ENCODE measurements at regions not wholly inside any gene's neighbourhood (a gene's known extent, or its start where the extent isn't known, plus 50 kb on each side); places are given as distances from the start of the nearest gene placed in this dataset.

DNA sequence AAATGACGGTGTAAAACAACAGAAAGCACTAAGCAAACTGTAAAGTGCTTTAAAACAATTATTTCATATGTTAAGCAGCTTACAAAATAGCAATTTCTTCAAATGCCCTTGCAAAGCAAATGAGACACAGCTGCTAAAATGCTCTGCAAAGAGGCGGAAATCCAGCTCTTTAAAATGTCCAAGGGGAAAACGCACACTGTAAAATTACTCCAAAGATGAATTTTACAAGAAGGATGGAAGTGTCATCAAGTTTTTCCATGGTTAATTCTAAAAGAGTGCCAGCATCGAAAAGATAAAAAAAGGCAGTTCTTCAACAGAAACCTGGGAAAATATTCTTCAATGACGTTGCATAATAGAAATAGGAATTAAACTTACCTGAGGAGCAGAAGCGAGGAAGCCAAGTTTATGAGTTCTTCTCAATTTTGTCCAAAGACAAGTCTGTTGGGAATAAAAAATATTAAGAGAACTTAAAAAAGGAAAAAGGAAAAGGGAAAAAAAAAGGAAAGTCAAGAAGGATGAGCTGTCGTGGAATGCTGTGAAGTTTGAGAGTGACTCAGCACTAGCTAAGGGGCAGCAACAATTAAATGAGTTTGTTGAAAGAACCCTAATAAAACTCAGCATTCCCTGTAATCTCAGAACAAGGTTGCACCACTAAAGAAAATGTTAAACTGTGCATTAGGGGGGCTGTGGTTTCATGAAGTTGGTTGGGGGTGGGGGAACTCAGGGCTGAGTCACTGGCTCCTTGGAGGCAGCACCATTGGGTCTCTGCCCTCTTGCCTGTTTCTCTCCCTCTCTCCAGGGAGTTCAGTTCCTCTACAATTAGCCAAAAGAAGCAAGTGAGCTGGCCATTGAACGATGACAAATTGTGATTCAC is 64.2 kb upstream of the BLID start:
- TF ChIP-seq GATA2 (IDR thresholded peaks at IDR 0.05; ENCODE audit: low read depth, low read length) (no peak), GATA3 (IDR thresholded peaks at IDR 0.05; ENCODE audit: low read depth, low read length) (no peak)

GRCh38 chr11:122178795-122179194 is 62.8 kb upstream of the BLID start:
- TF ChIP-seq GATA2 (IDR thresholded peaks at IDR 0.05; ENCODE audit: low read depth, low read length) = no peak
- no peak for TF ChIP-seq GATA3 (IDR thresholded peaks at IDR 0.05; ENCODE audit: low read depth, low read length)

GRCh38 chr11:122177238-122177637 is 61.2 kb upstream of the BLID start:
- TF ChIP-seq GATA2 (IDR thresholded peaks at IDR 0.05; ENCODE audit: low read depth, low read length) (no peak), GATA3 (IDR thresholded peaks at IDR 0.05; ENCODE audit: low read depth, low read length) (no peak)

- TF ChIP-seq GATA2 (IDR thresholded peaks at IDR 0.05; ENCODE audit: low read depth, low read length) (no peak), GATA3 (IDR thresholded peaks at IDR 0.05; ENCODE audit: low read depth, low read length) (no peak)
These were observed 60.6 kb upstream of the BLID start for GRCh38 chr11:122176651-122177050.

- TF ChIP-seq GATA2 (IDR thresholded peaks at IDR 0.05; ENCODE audit: low read depth, low read length) = no peak
- TF ChIP-seq GATA3 (IDR thresholded peaks at IDR 0.05; ENCODE audit: low read depth, low read length) = no peak
These were observed 59.3 kb upstream of the BLID start for GRCh38 chr11:122175306-122175705.

DNA sequence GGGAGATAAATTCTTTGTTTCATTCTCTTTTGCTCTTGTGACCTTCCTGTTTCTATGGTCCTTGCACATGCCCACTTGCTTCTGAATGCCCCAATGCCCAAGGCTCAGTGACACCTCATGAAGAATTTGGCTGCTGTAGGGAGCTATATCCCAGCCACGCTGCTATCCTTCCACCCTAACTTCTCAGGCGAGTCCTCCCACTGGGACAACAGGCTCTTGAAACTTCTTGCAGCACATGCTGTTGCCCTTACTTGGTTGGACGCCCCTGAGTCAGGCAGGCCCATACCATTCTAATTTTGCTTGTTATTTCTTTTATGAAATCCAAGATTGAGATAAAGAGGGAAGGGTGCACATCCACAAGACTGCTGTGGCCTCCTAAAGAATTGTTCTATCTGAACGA is 57.6 kb upstream of the BLID start:
- TF ChIP-seq GATA3 (IDR thresholded peaks at IDR 0.05; ENCODE audit: low read depth, low read length) (no peak), GATA2 (IDR thresholded peaks at IDR 0.05; ENCODE audit: low read depth, low read length) (no peak)

GRCh38 chr11:122173074-122173450 is 57.0 kb upstream of the BLID start:
- no peak for TF ChIP-seq GATA2 (IDR thresholded peaks at IDR 0.05; ENCODE audit: low read depth, low read length)
- no peak for TF ChIP-seq GATA3 (IDR thresholded peaks at IDR 0.05; ENCODE audit: low read depth, low read length)

DNA sequence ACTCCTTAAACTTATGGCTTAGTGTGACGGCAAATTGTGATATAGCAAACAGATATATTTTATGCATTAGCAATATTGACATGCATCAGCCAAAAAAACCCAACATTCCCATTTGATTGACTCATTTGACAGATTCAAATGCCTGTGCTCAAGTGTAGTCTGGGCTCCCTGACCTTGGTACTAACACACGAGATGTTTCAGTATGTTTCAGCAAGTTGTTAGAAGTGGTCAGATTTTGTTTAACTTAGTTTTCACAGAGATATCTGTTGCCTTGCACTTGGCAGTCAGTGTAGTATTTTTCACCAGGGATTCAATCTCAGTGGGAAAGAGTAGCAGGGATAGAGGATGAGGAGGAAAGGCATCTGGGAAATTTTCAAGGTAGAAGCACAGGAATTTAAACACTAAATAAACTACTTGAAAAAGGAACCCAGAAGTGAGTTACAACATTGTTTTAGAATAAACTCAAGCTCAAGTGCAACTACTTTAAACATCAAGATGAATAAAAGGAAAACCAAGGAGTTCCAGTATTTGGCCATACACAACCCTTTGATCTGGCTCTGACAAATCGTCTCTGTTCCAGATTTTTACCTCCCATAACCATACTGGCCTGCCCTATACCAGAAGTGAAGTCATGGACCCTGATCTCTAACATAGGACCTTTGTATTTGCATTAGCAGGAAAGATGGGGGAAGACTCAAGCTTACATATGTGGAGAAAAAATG is 56.5 kb upstream of the BLID start:
- TF ChIP-seq GATA2 (IDR thresholded peaks at IDR 0.05; ENCODE audit: low read depth, low read length) = no peak
- no peak for TF ChIP-seq GATA3 (IDR thresholded peaks at IDR 0.05; ENCODE audit: low read depth, low read length)

DNA sequence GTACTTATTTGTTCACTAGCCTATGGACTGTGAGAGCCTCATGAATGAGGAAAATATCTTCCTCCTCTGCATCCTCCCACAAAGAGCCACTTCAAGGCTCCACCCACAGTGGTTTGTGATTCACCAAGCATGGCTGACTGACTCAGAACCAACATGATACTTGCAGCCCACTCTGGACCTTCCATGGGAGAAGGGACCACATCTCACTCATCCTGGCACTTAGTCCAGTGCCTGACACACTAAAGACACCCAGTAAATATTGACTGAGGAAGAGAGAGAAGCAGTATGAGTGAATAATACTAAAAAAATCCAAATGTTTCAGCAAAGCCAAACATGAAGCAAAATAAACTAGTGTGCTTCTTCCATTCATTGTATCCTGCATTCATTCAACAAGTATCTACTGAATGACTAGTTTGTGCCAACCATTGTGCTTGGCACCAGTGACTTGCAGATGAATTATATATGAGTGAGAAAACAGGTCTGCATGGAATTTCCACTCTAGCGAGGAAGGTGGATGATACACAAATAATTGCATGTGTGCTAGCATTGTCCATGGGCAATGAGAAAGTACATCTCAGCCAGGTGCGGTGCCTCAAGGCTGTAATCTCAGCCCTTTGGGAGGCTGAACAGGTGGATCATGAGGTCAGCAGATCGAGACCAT is 54.9 kb upstream of the BLID start:
- TF ChIP-seq GATA2 (IDR thresholded peaks at IDR 0.05; ENCODE audit: low read depth, low read length) = no peak
- no peak for TF ChIP-seq GATA3 (IDR thresholded peaks at IDR 0.05; ENCODE audit: low read depth, low read length)

- no peak for TF ChIP-seq GATA3 (IDR thresholded peaks at IDR 0.05; ENCODE audit: low read depth, low read length)
- TF ChIP-seq GATA2 (IDR thresholded peaks at IDR 0.05; ENCODE audit: low read depth, low read length) = no peak
These were observed 52.2 kb upstream of the BLID start for GRCh38 chr11:122168218-122168617.

DNA sequence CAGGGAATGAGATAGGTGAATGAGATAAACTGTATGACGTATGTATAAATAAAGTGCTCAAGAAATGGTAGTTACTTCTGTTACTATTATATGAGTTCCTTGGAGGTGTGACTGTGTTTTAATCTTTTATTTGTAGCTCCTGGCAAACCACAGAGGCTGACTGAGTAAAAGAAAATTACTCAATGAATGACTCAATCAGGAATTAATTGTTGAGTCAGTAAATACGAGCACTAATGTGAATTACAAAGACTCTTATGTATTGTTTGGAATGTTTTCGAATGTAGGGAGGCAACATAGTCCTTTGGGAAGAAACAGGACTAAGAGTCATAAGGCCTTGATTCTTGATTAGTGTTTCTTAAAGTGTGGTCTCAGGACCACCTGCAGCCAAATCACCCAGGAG is 51.1 kb upstream of the BLID start:
- TF ChIP-seq GATA2 (IDR thresholded peaks at IDR 0.05; ENCODE audit: low read depth, low read length) = no peak
- no peak for TF ChIP-seq GATA3 (IDR thresholded peaks at IDR 0.05; ENCODE audit: low read depth, low read length)

- no peak for TF ChIP-seq GATA2 (IDR thresholded peaks at IDR 0.05; ENCODE audit: low read depth, low read length)
- no peak for TF ChIP-seq GATA3 (IDR thresholded peaks at IDR 0.05; ENCODE audit: low read depth, low read length)
These were observed 49.8 kb upstream of the BLID start for GRCh38 chr11:122165607-122166371.

All from SH-SY5Y (cell line).